Osteoblast (primary cell): ENCODE measurements at regions not wholly inside any gene's neighbourhood (a gene's known extent, or its start where the extent isn't known, plus 50 kb on each side); places are given as distances from the start of the nearest gene placed in this dataset.

Experiments
- DNase-seq: peaks from one replicate; pipeline ENCODE4 v3.0.0; 2011; ENCODE audit warnings: low spot score, mixed read lengths; ENCODE audit not compliant: insufficient read length; ENCODE audit errors: missing footprints
- H2AFZ ChIP-seq: 2 replicates; pipeline ENCODE4 v1.6.0; 2011; ENCODE audit warnings: mild to moderate bottlenecking, low read length
- H3K27ac ChIP-seq: 2 replicates; pipeline ENCODE4 v1.5.1; 2011; ENCODE audit warnings: mild to moderate bottlenecking, low read depth, low read length, moderate library complexity
- H3K27me3 ChIP-seq: 2 replicates; pipeline ENCODE4 v1.6.0; 2012; ENCODE audit warnings: mild to moderate bottlenecking, control low read depth, inconsistent platforms, low read length, moderate library complexity; ENCODE audit not compliant: insufficient read depth
- H3K36me3 ChIP-seq: 2 replicates; pipeline ENCODE4 v1.5.1; 2011; ENCODE audit warnings: mild to moderate bottlenecking, low read length, control low read depth, moderate library complexity; ENCODE audit not compliant: insufficient read depth
- H3K4me1 ChIP-seq: 2 replicates; pipeline ENCODE4 v1.5.1; 2011; ENCODE audit warnings: mild to moderate bottlenecking, low read length, control low read depth, moderate library complexity; ENCODE audit not compliant: insufficient read depth
- H3K4me2 ChIP-seq: 2 replicates; pipeline ENCODE4 v1.6.0; 2011; ENCODE audit warnings: mild to moderate bottlenecking, low read length; ENCODE audit not compliant: insufficient read depth
- H3K4me3 ChIP-seq: fragments of 200-600 bp; sonication (generic); 3 replicates; pipeline ENCODE4 v1.5.1; 2012; ENCODE audit warnings: mild to moderate bottlenecking, low read length, inconsistent platforms; ENCODE audit not compliant: insufficient read depth
- H3K79me2 ChIP-seq: 2 replicates; pipeline ENCODE4 v1.6.0; 2012; ENCODE audit warnings: mild to moderate bottlenecking, low read length, control low read depth, inconsistent platforms; ENCODE audit not compliant: insufficient read depth
- H3K9me3 ChIP-seq: 2 replicates; pipeline ENCODE4 v1.5.1; 2011; ENCODE audit warnings: low read depth, low read length, control low read depth
- H4K20me1 ChIP-seq: 2 replicates; pipeline ENCODE4 v1.6.0; 2012; ENCODE audit warnings: mild to moderate bottlenecking, low read length, control low read depth; ENCODE audit not compliant: insufficient read depth
- CTCF ChIP-seq: IDR thresholded peaks from 2 replicates; pipeline ENCODE4 v1.5.1; 2011; ENCODE audit warnings: mild to moderate bottlenecking, low read depth, low read length, moderate library complexity; ENCODE audit errors: extremely low read depth

GRCh38 chr11:115665175-115665821 lies 161.1 kb upstream of the CADM1 start:
- Histone ChIP-seq H3K27me3 (no peaks in the 10 kb centered on the region), H3K27ac (no peak overlapping the region), H3K9me3 (no peaks in the 10 kb centered on the region), H3K79me2 (no peaks in the 10 kb centered on the region), H3K4me2 (no peak overlapping the region), H3K4me3 (no peak overlapping the region), H2AFZ (no peak overlapping the region), H3K36me3 (no peaks in the 10 kb centered on the region), H3K4me1 (no peaks in the 10 kb centered on the region), H4K20me1 (no peaks in the 10 kb centered on the region)
- DNase-seq = no peak
- no peak for TF ChIP-seq CTCF

- Histone ChIP-seq H3K27ac (no peak overlapping the region), H3K27me3 (no peaks in the 10 kb centered on the region), H4K20me1 (no peaks in the 10 kb centered on the region), H3K4me3 (no peak overlapping the region), H3K9me3 (no peaks in the 10 kb centered on the region), H3K79me2 (no peaks in the 10 kb centered on the region), H3K4me2 (no peak overlapping the region), H3K36me3 (no peaks in the 10 kb centered on the region), H2AFZ (no peak overlapping the region), H3K4me1 (no peaks in the 10 kb centered on the region)
- DNase-seq = peak; percentile 41
- no peak for TF ChIP-seq CTCF
Measured at GRCh38 chr11:115664313-115664712, 160.1 kb upstream of the CADM1 start.

- Histone ChIP-seq H3K4me1 (no peaks in the 10 kb centered on the region), H3K4me2 (no peak overlapping the region), H2AFZ (no peak overlapping the region), H3K27me3 (no peaks in the 10 kb centered on the region), H3K4me3 (no peak overlapping the region), H3K27ac (no peak overlapping the region), H3K36me3 (no peaks in the 10 kb centered on the region), H4K20me1 (no peaks in the 10 kb centered on the region), H3K79me2 (no peaks in the 10 kb centered on the region), H3K9me3 (no peaks in the 10 kb centered on the region)
- DNase-seq = no peak
- no peak for TF ChIP-seq CTCF
Measured at GRCh38 chr11:115663790-115664189, 159.6 kb upstream of the CADM1 start.

GRCh38 chr11:115660030-115660805 lies 156.0 kb upstream of the CADM1 start:
- Histone ChIP-seq H3K27me3 (peaks cover 3% of the 10 kb centered on the region), H3K27ac (no peak overlapping the region), H2AFZ (no peak overlapping the region), H3K79me2 (no peaks in the 10 kb centered on the region), H4K20me1 (no peaks in the 10 kb centered on the region), H3K4me1 (no peaks in the 10 kb centered on the region), H3K4me2 (no peak overlapping the region), H3K4me3 (no peak overlapping the region), H3K9me3 (no peaks in the 10 kb centered on the region), H3K36me3 (no peaks in the 10 kb centered on the region)
- DNase-seq = no peak
- no peak for TF ChIP-seq CTCF
